ENCODE measurements at regions not wholly inside any gene's neighbourhood (a gene's known extent, or its start where the extent isn't known, plus 50 kb on each side); places are given as distances from the start of the nearest gene placed in this dataset.

GRCh38 chr2:10237392-10238321 is 65.0 kb upstream of the HPCAL1 start:
- DNase-seq (ENCODE audit: low spot score), result no peak

GRCh38 chr2:10238396-10238795 is 64.3 kb upstream of the HPCAL1 start:
- no peak for DNase-seq (ENCODE audit: low spot score)

GRCh38 chr2:10238991-10239485 is 63.7 kb upstream of the HPCAL1 start:
- DNase-seq (ENCODE audit: low spot score), result no peak

GRCh38 chr2:10239561-10239967 is 63.1 kb upstream of the HPCAL1 start:
- no peak for DNase-seq (ENCODE audit: low spot score)

- DNase-seq (ENCODE audit: low spot score), result no peak
Measured at GRCh38 chr2:10240161-10240681, 62.5 kb upstream of the HPCAL1 start.

- DNase-seq (ENCODE audit: low spot score), result no peak
Measured at GRCh38 chr2:10240911-10241610, 61.6 kb upstream of the HPCAL1 start.

- DNase-seq (ENCODE audit: low spot score), result no peak
Measured at GRCh38 chr2:10241641-10242430, 60.9 kb upstream of the HPCAL1 start.

- DNase-seq (ENCODE audit: low spot score), result no peak
Measured at GRCh38 chr2:10242451-10242850, 60.3 kb upstream of the HPCAL1 start.

GRCh38 chr2:10242998-10243925 is 59.4 kb upstream of the HPCAL1 start:
- DNase-seq (ENCODE audit: low spot score), result no peak

- no peak for DNase-seq (ENCODE audit: low spot score)
Measured at GRCh38 chr2:10243926-10244270, 58.8 kb upstream of the HPCAL1 start.

- DNase-seq (ENCODE audit: low spot score), result no peak
Measured at GRCh38 chr2:10245021-10245420, 57.7 kb upstream of the HPCAL1 start.

GRCh38 chr2:10245661-10246060 is 57.0 kb upstream of the HPCAL1 start:
- DNase-seq (ENCODE audit: low spot score), result no peak

- DNase-seq (ENCODE audit: low spot score), result no peak
Measured at GRCh38 chr2:10246370-10246769, 56.3 kb upstream of the HPCAL1 start.

GRCh38 chr2:10246831-10247230 is 55.9 kb upstream of the HPCAL1 start:
- no peak for DNase-seq (ENCODE audit: low spot score)

- no peak for DNase-seq (ENCODE audit: low spot score)
Measured at GRCh38 chr2:10249798-10250197, 52.9 kb upstream of the HPCAL1 start.

- no peak for DNase-seq (ENCODE audit: low spot score)
Measured at GRCh38 chr2:10252224-10252623, 50.5 kb upstream of the HPCAL1 start.

GRCh38 chr2:10252661-10253060 is 50.0 kb upstream of the HPCAL1 start:
- DNase-seq (ENCODE audit: low spot score), result no peak

All from mucosa of gallbladder (tissue), 1 donor.